ENCODE measurements at regions not wholly inside any gene's neighbourhood (a gene's known extent, or its start where the extent isn't known, plus 50 kb on each side); places are given as distances from the start of the nearest gene placed in this dataset.

DNA sequence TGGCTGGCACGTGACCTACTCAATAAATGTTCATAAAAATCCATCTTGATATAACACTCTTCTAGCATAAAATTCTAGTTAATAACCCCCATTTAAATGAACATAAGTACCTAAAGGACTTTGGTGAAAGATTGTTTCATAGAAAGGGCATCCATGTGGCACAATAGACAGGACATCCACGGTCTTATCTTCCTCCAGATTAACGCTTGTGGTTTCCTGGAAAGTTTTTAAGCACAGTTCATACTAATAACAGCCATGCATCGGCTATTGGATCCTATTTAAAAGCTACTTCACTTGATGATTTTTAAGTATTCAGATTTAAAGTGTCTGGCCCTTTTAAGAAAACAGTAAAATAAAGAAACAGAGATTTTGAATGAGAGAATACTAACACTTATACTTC, 288.3 kb downstream of the AHR start:
- no peaks in the 10 kb centered on the region for H3K9me3 Mint-ChIP-seq (ENCODE audit: low read depth)
- TF ChIP-seq, protein P1, sequence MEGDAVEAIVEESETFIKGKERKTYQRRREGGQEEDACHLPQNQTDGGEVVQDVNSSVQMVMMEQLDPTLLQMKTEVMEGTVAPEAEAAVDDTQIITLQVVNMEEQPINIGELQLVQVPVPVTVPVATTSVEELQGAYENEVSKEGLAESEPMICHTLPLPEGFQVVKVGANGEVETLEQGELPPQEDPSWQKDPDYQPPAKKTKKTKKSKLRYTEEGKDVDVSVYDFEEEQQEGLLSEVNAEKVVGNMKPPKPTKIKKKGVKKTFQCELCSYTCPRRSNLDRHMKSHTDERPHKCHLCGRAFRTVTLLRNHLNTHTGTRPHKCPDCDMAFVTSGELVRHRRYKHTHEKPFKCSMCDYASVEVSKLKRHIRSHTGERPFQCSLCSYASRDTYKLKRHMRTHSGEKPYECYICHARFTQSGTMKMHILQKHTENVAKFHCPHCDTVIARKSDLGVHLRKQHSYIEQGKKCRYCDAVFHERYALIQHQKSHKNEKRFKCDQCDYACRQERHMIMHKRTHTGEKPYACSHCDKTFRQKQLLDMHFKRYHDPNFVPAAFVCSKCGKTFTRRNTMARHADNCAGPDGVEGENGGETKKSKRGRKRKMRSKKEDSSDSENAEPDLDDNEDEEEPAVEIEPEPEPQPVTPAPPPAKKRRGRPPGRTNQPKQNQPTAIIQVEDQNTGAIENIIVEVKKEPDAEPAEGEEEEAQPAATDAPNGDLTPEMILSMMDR (IDR thresholded peaks at IDR 0.05): no peak
- H3K27me3 Mint-ChIP-seq (ENCODE audit: low read depth): no peaks in the 10 kb centered on the region
- H3K27ac Mint-ChIP-seq (ENCODE audit: unreplicated experiment): no peak overlapping the region
- peaks cover 3% of the 10 kb centered on the region for H3K4me1 Mint-ChIP-seq (ENCODE audit: low read depth)
- no peak for DNase-seq (ENCODE audit: low spot score)
- H3K36me3 Mint-ChIP-seq (ENCODE audit: low read depth): no peaks in the 10 kb centered on the region
- no peak overlapping the region for H3K4me3 Mint-ChIP-seq (ENCODE audit: unreplicated experiment)

DNA sequence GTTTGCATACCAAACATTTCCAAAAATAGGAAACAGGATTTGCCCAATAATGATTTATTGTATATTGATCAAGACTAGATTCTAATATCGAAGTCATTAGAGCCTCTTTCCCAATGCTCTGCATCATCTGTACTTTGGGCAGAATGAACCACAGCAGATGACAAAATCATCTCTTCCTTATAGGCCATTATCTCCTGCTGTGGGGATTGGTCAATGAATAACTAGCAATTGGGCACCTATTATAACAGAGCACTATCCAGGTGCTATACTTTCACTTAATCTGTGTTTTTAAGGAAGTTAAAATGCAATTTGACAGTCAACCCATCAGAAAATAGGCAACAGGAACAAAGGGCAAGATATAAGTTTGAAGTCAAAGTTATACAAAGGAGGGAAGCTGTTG, 290.3 kb downstream of the AHR start:
- Mint-ChIP-seq H3K9me3 (ENCODE audit: low read depth) (no peaks in the 10 kb centered on the region), H3K36me3 (ENCODE audit: low read depth) (no peaks in the 10 kb centered on the region), H3K27me3 (ENCODE audit: low read depth) (no peaks in the 10 kb centered on the region), H3K4me1 (ENCODE audit: low read depth) (peaks cover 11% of the 10 kb centered on the region), H3K27ac (ENCODE audit: unreplicated experiment) (no peak overlapping the region), H3K4me3 (ENCODE audit: unreplicated experiment) (no peak overlapping the region)
- TF ChIP-seq, protein P1 (IDR thresholded peaks at IDR 0.05): no peak
- DNase-seq (ENCODE audit: low spot score): no peak

DNA sequence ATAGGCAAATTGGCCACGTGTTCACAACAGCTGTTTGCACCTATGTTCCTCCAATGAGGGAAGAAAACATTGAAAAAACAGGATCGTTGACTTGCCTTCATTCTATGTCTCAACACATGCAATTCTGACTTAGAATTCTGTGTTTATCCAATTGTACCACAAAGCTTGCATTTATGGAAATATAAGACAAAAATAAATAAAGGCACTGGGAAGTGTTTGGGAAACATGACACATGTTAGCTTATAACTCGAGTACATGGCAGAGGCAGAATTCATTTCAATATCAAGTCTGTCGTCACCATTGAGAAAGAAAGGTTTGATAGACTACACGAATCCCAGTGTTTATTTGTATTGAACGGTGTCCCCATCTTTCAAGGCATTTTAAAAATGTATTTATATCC, 291.2 kb downstream of the AHR start:
- no peak for DNase-seq (ENCODE audit: low spot score)
- no peaks in the 10 kb centered on the region for H3K9me3 Mint-ChIP-seq (ENCODE audit: low read depth)
- no peaks in the 10 kb centered on the region for H3K36me3 Mint-ChIP-seq (ENCODE audit: low read depth)
- H3K4me3 Mint-ChIP-seq (ENCODE audit: unreplicated experiment): no peak overlapping the region
- TF ChIP-seq, protein P1 (IDR thresholded peaks at IDR 0.05): no peak
- no peaks in the 10 kb centered on the region for H3K27me3 Mint-ChIP-seq (ENCODE audit: low read depth)
- peaks cover 16% of the 10 kb centered on the region for H3K4me1 Mint-ChIP-seq (ENCODE audit: low read depth)
- H3K27ac Mint-ChIP-seq (ENCODE audit: unreplicated experiment): no peak overlapping the region

DNA sequence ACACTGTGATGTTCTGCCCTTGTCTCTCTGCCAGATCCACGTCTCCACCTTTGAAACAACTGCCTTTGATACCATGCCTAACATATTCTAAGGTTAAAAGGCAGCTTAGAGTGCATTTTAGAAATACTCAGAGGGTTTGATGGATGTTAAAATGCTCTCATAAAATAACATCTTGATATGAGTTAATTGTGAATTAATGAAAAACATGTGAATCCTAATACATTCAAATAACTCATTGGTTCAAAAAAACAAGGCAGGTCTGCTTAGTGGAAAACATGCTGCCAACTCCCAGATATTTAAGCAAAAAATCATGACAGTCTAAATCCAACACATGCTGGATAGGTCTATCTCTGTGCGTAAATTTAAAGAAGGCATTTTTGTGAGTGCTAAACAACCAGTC, 291.8 kb downstream of the AHR start:
- TF ChIP-seq, protein P1 (IDR thresholded peaks at IDR 0.05): no peak
- Mint-ChIP-seq H3K36me3 (ENCODE audit: low read depth) (no peaks in the 10 kb centered on the region), H3K4me3 (ENCODE audit: unreplicated experiment) (no peak overlapping the region), H3K9me3 (ENCODE audit: low read depth) (no peaks in the 10 kb centered on the region), H3K4me1 (ENCODE audit: low read depth) (peaks cover 14% of the 10 kb centered on the region), H3K27ac (ENCODE audit: unreplicated experiment) (no peak overlapping the region), H3K27me3 (ENCODE audit: low read depth) (no peaks in the 10 kb centered on the region)
- no peak for DNase-seq (ENCODE audit: low spot score)

DNA sequence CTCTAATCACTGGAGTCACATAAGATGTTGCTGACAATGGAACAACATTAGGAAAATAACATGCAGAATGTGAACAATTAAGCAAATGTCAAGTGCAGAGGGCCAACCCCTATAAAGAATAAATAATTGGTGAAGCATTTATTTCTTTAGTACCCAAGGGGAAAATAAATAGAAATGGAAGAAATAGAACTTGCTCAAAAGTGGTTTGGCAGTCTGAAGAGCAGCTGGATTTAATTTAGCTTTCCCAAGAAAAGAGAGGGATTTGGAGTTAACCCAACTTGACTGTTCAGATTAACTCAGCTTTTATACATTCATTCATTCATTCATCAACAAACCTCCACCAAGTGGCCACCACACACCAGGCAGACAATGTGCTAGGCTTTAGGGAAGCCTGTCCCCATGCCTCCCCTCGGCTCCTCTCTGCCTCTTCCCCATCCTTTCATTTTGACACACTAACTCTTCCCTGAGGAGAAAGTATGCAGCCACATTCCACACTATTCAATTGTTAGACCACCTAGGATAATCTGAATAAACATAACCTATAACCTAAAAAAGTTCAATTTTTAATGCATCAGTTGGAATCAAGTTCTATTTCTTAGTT, 295.5 kb downstream of the AHR start:
- no peak overlapping the region for H3K27ac Mint-ChIP-seq (ENCODE audit: unreplicated experiment)
- DNase-seq (ENCODE audit: low spot score): no peak
- H3K27me3 Mint-ChIP-seq (ENCODE audit: low read depth): no peaks in the 10 kb centered on the region
- H3K4me1 Mint-ChIP-seq (ENCODE audit: low read depth): peaks cover 20% of the 10 kb centered on the region
- H3K4me3 Mint-ChIP-seq (ENCODE audit: unreplicated experiment): no peak overlapping the region
- no peaks in the 10 kb centered on the region for H3K36me3 Mint-ChIP-seq (ENCODE audit: low read depth)
- TF ChIP-seq, protein P1 (IDR thresholded peaks at IDR 0.05): no peak
- H3K9me3 Mint-ChIP-seq (ENCODE audit: low read depth): peaks cover 4% of the 10 kb centered on the region

Measured in chondrocyte (in vitro differentiated cells).